Ishikawa (cell line): ENCODE measurements at regions not wholly inside any gene's neighbourhood (a gene's known extent, or its start where the extent isn't known, plus 50 kb on each side); places are given as distances from the start of the nearest gene placed in this dataset.

Experiments
- CEBPB ChIP-seq: IDR thresholded peaks from 2 replicates; pipeline ENCODE4 v1.6.1; 2012
- CREB1 ChIP-seq: IDR thresholded peaks from 2 replicates; pipeline ENCODE4 v1.6.1; 2012; ENCODE audit warnings: low read depth
- EGR1 ChIP-seq: IDR thresholded peaks from 2 replicates; pipeline ENCODE4 v1.6.1; 2012
- EP300 ChIP-seq: IDR thresholded peaks from 2 replicates; pipeline ENCODE4 v1.6.1; 2012; ENCODE audit warnings: borderline replicate concordance
- FOXM1 ChIP-seq: IDR thresholded peaks from 2 replicates; pipeline ENCODE4 v1.6.1; 2012; ENCODE audit warnings: low read depth, borderline replicate concordance
- MAX ChIP-seq: IDR thresholded peaks from 2 replicates; pipeline ENCODE4 v1.6.1; 2012
- NFIC ChIP-seq: IDR thresholded peaks from 2 replicates; pipeline ENCODE4 v1.6.1; 2012
- RAD21 ChIP-seq: IDR thresholded peaks from 2 replicates; pipeline ENCODE4 v1.6.1; 2012; ENCODE audit warnings: low read depth
- REST ChIP-seq: IDR thresholded peaks from 2 replicates; pipeline ENCODE4 v1.6.1; 2012; ENCODE audit warnings: low read depth, mild to moderate bottlenecking
- TAF1 ChIP-seq: IDR thresholded peaks from 2 replicates; pipeline ENCODE4 v1.6.1; 2012; ENCODE audit warnings: low read depth, mild to moderate bottlenecking
- TCF12 ChIP-seq: IDR thresholded peaks from 2 replicates; pipeline ENCODE4 v1.6.1; 2012; ENCODE audit warnings: low read depth
- TEAD4 ChIP-seq: IDR thresholded peaks from 2 replicates; pipeline ENCODE4 v1.6.1; 2012
- USF1 ChIP-seq: IDR thresholded peaks from 2 replicates; pipeline ENCODE4 v1.6.1; 2012
- YY1 ChIP-seq: IDR thresholded peaks from 2 replicates; pipeline ENCODE4 v1.6.1; 2012; ENCODE audit warnings: low read depth
- ZBTB7A ChIP-seq: IDR thresholded peaks from 2 replicates; pipeline ENCODE4 v1.6.1; 2012; ENCODE audit warnings: low read depth

GRCh38 chr11:127496165-127496564 is 495.6 kb upstream of the KIRREL3 start:
- TF ChIP-seq FOXM1: no peak
- no peak for TF ChIP-seq CEBPB

- TF ChIP-seq CEBPB (no peak), CREB1 (no peak), FOXM1 (no peak), TCF12 (no peak), EP300 (no peak), REST (no peak), TEAD4 (no peak), RAD21 (no peak), EGR1 (no peak), NFIC (no peak), MAX (no peak), YY1 (no peak), USF1 (no peak), ZBTB7A (no peak)
These were observed 492.9 kb upstream of the KIRREL3 start for GRCh38 chr11:127493330-127494022.

GRCh38 chr11:127492029-127492428 is 491.5 kb upstream of the KIRREL3 start:
- TF ChIP-seq FOXM1: no peak
- TF ChIP-seq EGR1: no peak
- TF ChIP-seq CEBPB: no peak
- no peak for TF ChIP-seq REST
- TF ChIP-seq CREB1: no peak
- no peak for TF ChIP-seq YY1
- TF ChIP-seq TEAD4: no peak
- TF ChIP-seq USF1: no peak
- no peak for TF ChIP-seq ZBTB7A
- no peak for TF ChIP-seq MAX

- TF ChIP-seq REST (no peak), ZBTB7A (no peak), YY1 (no peak), EP300 (no peak), TEAD4 (no peak), EGR1 (no peak), TCF12 (no peak), RAD21 (no peak), CEBPB (no peak), MAX (no peak), USF1 (no peak), NFIC (no peak), CREB1 (no peak), TAF1 (no peak), FOXM1 (no peak)
These were observed 491.0 kb upstream of the KIRREL3 start for GRCh38 chr11:127491589-127491988.
